A549 (cell line): ENCODE measurements at regions not wholly inside any gene's neighbourhood (a gene's known extent, or its start where the extent isn't known, plus 50 kb on each side); places are given as distances from the start of the nearest gene placed in this dataset.

ENCODE experiments used
- EP300 ChIP-seq, 2 experiments: fragments of >200 bp; sonication (Bioruptor Twin); formaldehyde crosslinking; IDR thresholded peaks; 2 replicates in 1 of 2; 3 replicates in 1 of 2; pipeline ENCODE4 v1.6.1; 2016 to 2017
- FOSB ChIP-seq: fragments of 250-450 bp; sonication (Bioruptor Pico); IDR thresholded peaks from 2 replicates; pipeline ENCODE4 v1.5.0; 2020; ENCODE audit warnings: mild to moderate bottlenecking, moderate library complexity
- JUNB ChIP-seq: fragments of >200 bp; sonication (Bioruptor Twin); formaldehyde crosslinking; IDR thresholded peaks from 2 replicates; pipeline ENCODE4 v1.6.1; 2016
- KDM5A ChIP-seq: fragments of 200-600 bp; sonication (generic); IDR thresholded peaks from 2 replicates; pipeline ENCODE4 v1.6.1; 2016; ENCODE audit warnings: antibody characterized with exemption, mild to moderate bottlenecking
- MAFK ChIP-seq: fragments of 450-650 bp; IDR thresholded peaks from 2 replicates; pipeline ENCODE4 v1.6.1; 2014; ENCODE audit not compliant: partially characterized antibody
- NR3C1 ChIP-seq: fragments of >200 bp; sonication (Bioruptor Twin); formaldehyde crosslinking; IDR thresholded peaks from 3 replicates; pipeline ENCODE4 v1.6.1; 2017
- POLR2A ChIP-seq: IDR thresholded peaks from 2 replicates; pipeline ENCODE4 v1.6.1; 2012; ENCODE audit warnings: mild to moderate bottlenecking, low read length
- POLR2AphosphoS2 ChIP-seq: conservative IDR thresholded peaks from 2 replicates; pipeline ENCODE4 v1.6.1; 2012; ENCODE audit warnings: low read length, improper control_type of control experiment, inconsistent platforms
- RAD21 ChIP-seq, 2 experiments: fragments of >200 bp in 1 of 2; sonication (Bioruptor Twin) in 1 of 2; formaldehyde crosslinking in 1 of 2; IDR thresholded peaks in 1 of 2; conservative IDR thresholded peaks in 1 of 2; 2 replicates in 1 of 2; 3 replicates in 1 of 2; pipeline ENCODE4 v1.6.1; 2012 to 2018; ENCODE audit warnings: inconsistent platforms in 1 of 2
- TP53 ChIP-seq: fragments of 250-450 bp; sonication (Bioruptor Pico); IDR thresholded peaks from 2 replicates; pipeline ENCODE4 v1.5.0; 2021; ENCODE audit warnings: mild to moderate bottlenecking, moderate library complexity
- TF ChIP-seq, protein P1 (sequence below): fragments of >200 bp; sonication (Bioruptor Twin); formaldehyde crosslinking; IDR thresholded peaks from 3 replicates; pipeline ENCODE4 v1.5.1; 2016
- TF ChIP-seq, protein P2 (sequence below): fragments of 450-650 bp; IDR thresholded peaks from 2 replicates; pipeline ENCODE4 v1.6.1; 2014; ENCODE audit warnings: antibody characterized with exemption
- TF ChIP-seq, protein P3 (sequence below): IDR thresholded peaks from 2 replicates; pipeline ENCODE4 v1.6.1; 2012
- TF ChIP-seq, protein P4 (sequence below): fragments of 200-600 bp; sonication (generic); IDR thresholded peaks from 2 replicates; pipeline ENCODE4 v1.6.1; 2016; ENCODE audit warnings: antibody characterized with exemption, mild to moderate bottlenecking, moderate library complexity

DNA sequence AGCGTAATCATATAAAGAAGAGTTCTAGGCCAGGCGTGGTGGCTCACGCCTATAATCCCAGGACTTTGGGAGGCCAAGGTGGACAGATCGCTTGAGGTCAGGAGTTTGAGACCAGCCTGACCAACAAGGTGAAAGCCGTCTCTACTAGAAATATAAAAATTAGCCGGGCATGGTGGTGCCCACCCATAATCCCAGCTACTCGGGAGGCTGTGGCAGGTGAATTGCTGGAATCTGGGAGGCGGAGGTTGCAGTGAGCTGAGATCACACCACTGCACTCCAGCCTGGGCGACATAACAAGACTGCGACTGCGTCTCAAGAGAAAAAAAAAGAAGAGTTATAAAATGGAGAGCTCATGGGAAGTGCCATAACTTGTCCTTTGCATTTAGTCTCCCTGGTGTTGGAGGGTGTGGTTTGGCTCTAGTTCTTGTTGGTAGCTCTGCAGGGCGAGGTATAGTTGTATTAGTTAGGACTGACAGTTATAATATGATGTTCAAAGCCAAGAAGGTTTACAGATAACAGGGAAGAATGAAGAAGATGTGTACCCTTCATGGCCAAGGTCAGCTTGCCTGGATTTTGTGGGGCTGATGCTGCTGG is 54.8 kb downstream of the UTRN start:
- TF ChIP-seq, protein P1, sequence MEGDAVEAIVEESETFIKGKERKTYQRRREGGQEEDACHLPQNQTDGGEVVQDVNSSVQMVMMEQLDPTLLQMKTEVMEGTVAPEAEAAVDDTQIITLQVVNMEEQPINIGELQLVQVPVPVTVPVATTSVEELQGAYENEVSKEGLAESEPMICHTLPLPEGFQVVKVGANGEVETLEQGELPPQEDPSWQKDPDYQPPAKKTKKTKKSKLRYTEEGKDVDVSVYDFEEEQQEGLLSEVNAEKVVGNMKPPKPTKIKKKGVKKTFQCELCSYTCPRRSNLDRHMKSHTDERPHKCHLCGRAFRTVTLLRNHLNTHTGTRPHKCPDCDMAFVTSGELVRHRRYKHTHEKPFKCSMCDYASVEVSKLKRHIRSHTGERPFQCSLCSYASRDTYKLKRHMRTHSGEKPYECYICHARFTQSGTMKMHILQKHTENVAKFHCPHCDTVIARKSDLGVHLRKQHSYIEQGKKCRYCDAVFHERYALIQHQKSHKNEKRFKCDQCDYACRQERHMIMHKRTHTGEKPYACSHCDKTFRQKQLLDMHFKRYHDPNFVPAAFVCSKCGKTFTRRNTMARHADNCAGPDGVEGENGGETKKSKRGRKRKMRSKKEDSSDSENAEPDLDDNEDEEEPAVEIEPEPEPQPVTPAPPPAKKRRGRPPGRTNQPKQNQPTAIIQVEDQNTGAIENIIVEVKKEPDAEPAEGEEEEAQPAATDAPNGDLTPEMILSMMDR: no peak
- no peak for TF ChIP-seq FOSB (CRISPR knock-in tag)
- TF ChIP-seq TP53 (CRISPR knock-in tag): no peak
- TF ChIP-seq MAFK: no peak
- TF ChIP-seq, protein P2, sequence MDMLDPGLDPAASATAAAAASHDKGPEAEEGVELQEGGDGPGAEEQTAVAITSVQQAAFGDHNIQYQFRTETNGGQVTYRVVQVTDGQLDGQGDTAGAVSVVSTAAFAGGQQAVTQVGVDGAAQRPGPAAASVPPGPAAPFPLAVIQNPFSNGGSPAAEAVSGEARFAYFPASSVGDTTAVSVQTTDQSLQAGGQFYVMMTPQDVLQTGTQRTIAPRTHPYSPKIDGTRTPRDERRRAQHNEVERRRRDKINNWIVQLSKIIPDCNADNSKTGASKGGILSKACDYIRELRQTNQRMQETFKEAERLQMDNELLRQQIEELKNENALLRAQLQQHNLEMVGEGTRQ: no peak
- TF ChIP-seq EP300 (IDR thresholded peaks at IDR 0.05): no peak
- no peak for TF ChIP-seq KDM5A
- TF ChIP-seq, protein P3, sequence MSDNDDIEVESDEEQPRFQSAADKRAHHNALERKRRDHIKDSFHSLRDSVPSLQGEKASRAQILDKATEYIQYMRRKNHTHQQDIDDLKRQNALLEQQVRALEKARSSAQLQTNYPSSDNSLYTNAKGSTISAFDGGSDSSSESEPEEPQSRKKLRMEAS: no peak
- no peak for TF ChIP-seq POLR2AphosphoS2
- no peak for TF ChIP-seq POLR2A
- TF ChIP-seq RAD21 (conservative IDR thresholded peaks at IDR 0.05 in 1 of 2, IDR thresholded peaks at IDR 0.05 in 1 of 2): no peak
- TF ChIP-seq JUNB: no peak
- TF ChIP-seq, protein P4, sequence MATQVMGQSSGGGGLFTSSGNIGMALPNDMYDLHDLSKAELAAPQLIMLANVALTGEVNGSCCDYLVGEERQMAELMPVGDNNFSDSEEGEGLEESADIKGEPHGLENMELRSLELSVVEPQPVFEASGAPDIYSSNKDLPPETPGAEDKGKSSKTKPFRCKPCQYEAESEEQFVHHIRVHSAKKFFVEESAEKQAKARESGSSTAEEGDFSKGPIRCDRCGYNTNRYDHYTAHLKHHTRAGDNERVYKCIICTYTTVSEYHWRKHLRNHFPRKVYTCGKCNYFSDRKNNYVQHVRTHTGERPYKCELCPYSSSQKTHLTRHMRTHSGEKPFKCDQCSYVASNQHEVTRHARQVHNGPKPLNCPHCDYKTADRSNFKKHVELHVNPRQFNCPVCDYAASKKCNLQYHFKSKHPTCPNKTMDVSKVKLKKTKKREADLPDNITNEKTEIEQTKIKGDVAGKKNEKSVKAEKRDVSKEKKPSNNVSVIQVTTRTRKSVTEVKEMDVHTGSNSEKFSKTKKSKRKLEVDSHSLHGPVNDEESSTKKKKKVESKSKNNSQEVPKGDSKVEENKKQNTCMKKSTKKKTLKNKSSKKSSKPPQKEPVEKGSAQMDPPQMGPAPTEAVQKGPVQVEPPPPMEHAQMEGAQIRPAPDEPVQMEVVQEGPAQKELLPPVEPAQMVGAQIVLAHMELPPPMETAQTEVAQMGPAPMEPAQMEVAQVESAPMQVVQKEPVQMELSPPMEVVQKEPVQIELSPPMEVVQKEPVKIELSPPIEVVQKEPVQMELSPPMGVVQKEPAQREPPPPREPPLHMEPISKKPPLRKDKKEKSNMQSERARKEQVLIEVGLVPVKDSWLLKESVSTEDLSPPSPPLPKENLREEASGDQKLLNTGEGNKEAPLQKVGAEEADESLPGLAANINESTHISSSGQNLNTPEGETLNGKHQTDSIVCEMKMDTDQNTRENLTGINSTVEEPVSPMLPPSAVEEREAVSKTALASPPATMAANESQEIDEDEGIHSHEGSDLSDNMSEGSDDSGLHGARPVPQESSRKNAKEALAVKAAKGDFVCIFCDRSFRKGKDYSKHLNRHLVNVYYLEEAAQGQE: no peak
- TF ChIP-seq NR3C1: no peak
